NCI-H2029 treated with DMSO at 0.1 percent for 48 hours (cell line): ENCODE measurements at regions not wholly inside any gene's neighbourhood (a gene's known extent, or its start where the extent isn't known, plus 50 kb on each side); places are given as distances from the start of the nearest gene placed in this dataset.

Source experiments
- DNase-seq: peaks from one replicate; lab custom pipeline; 2025; lab: John Stamatoyannopoulos, UW

DNA sequence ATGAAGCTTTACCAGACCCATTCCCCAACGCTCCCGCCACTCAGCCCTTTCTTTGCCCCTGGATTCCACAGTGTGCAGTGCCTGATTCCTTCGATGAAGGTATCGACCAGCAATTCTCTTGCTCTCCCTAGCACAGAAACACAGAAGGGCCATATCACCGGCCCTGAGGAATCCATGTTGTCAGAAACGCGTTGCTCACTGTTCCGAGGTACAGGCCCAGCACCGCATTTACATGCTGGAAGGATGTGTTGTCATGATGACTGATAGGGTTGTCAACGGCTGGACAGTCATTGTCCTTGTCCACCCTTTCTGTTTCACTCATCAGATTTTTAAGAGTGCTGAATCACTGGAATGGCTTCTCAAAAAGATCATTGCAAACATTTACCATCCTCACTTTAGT is 57.2 kb upstream of the GPR6 start:
- no peak for DNase-seq

DNA sequence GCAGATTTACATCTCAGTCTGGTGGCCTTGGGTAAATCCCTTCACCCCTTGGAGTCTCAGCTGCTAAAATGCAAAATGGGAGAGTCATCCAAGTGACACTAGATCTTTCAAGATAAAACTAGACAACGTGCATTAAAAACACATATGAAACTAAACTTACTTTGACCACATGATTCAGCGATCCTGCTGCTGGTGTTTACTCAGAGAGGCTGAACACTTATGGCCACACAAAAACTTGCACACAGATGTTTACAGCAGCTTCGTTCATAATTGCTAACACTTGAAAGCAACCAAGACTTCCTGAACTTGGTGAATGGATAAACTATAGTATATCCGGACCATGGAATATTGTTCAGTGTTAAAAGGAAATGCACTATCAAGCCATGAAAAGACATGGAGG is 55.3 kb upstream of the GPR6 start:
- no peak for DNase-seq

DNA sequence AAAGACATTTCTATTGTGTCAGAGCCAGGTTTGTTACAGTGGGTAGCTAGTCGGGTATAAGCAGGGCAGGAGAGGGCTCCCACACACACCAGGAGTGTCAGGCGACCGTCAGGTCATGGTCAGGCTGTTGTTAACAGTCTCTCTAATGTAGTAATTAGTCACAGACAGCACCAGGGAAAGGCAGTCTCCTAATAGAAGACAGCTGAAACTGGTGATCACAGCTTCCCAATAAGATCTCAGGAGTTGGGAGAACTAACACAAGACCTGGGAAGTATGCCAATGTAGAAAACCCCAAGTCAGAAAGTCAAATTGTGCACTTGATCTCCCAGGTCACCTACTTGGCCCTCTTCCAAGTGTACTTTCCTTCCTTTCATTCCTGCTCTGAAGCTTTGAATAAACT is 53.0 kb upstream of the GPR6 start:
- DNase-seq: no peak

DNA sequence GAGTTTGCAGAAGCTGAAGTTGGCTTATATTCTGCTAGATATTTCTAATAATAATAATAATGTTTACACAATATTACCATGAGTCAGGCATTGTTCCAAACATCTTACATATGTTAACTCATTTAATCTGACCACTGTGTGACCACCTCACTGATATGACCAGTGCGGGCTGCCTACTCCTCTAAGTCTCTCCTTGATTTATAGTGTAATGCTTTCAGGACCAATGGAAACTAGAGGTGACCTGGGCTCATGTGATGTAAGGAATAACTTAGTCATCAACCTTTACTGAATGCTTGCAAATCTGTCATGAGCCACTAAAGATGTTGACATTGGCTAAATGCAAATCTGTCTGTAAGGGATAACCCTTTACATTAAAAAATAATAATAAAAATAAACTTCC is 51.1 kb upstream of the GPR6 start:
- DNase-seq: no peak
